Skeletal muscle cell (primary cell): ENCODE measurements at regions not wholly inside any gene's neighbourhood (a gene's known extent, or its start where the extent isn't known, plus 50 kb on each side); places are given as distances from the start of the nearest gene placed in this dataset.

Experiments used
- DNase-seq: peaks from one replicate; pipeline ENCODE4 v3.0.0-alpha.2; 2010; ENCODE audit warnings: low read depth
- H3K4me3 ChIP-seq: 2 replicates; pipeline ENCODE4 v1.5.1; 2011; ENCODE audit warnings: low read depth, mild to moderate bottlenecking, control low read depth, low read length, moderate library complexity

DNA sequence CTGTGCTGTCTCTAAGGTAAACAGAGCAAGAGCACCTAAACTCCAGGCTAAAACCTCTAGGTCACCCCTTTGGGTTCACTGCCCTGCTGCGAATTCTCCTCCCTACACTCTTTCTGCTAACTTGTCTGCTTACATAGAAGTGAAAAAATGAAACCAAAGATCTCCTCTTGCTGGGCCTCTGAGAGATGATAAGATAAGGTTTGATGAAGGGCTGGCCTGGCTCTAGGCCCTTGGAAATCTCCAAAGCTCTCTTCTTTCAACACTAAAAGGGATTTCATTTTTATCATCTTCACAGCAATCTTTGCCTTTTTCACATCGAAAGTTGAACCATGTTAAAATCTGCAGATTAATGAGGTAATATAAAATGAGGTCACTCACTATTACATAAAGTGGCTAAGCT lies 450.8 kb upstream of the TLE4 start:
- no peak overlapping the region for H3K4me3 ChIP-seq
- no peak for DNase-seq

- no peak for DNase-seq
Measured at GRCh38 chr9:79123415-79123814, 448.4 kb upstream of the TLE4 start.

GRCh38 chr9:79127661-79128060 lies 444.1 kb upstream of the TLE4 start:
- no peak overlapping the region for H3K4me3 ChIP-seq
- no peak for DNase-seq

More at GRCh38 chr9:79123415-79123814, 448.4 kb upstream of the TLE4 start:
- H3K4me3 ChIP-seq: no peak overlapping the region

DNA sequence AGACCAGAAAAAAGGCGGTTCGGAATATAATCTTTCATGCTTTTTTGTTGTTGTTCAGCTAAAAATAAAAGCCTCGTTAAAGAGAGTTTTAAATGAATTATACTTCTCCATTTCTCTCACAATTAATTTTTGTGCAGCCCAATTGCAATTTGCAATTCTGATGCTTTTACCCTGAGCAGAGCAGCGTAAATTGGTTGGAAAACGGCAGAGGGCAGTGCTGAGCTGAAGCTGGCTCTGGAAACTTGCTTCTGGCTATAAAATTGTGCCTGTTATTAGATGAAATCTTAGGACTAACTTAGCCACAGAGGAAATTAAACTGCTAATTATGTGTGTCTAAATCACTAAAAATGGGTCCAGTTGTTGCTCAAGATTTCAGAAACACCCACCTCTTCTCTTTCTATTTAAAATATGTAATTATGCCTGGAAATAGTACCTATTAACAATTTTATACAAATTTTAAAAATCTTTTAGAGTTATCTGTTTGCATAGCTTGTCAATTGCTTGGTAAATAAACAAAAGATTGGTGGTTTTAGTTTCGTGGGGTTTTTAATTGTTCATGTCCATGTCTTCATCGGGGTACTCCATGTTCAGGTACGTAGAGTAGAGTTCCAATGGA lies 441.8 kb upstream of the TLE4 start:
- no peak overlapping the region for H3K4me3 ChIP-seq
- DNase-seq: no peak

DNA sequence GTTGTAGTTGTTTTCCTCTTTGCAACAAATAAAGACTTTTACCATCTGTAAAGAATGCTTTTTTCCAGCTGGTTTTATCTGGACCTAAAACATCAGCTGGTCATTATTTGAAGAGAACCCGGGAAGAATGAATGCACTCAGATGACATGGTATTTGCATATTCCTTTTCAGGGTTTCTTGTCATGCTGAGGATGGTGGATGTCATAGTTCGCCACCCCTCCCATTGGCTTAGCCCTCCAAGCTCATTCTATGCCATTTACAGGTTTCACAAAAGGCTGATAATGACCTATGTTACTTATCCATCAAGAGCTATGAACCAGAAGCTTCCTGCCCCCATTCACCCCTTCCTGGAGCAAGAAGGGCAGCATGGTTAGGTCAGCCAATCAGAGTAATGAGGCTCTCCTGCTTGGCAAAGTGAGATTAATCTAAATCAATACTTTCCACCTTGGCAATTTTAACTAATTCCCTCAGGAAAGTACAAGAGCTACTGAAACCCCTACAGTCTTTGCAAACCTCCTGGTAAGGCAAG lies 440.5 kb upstream of the TLE4 start:
- H3K4me3 ChIP-seq: no peak overlapping the region
- DNase-seq: no peak

- no peak overlapping the region for H3K4me3 ChIP-seq
- DNase-seq: no peak
Measured at GRCh38 chr9:79131824-79132377, 439.9 kb upstream of the TLE4 start.

DNA sequence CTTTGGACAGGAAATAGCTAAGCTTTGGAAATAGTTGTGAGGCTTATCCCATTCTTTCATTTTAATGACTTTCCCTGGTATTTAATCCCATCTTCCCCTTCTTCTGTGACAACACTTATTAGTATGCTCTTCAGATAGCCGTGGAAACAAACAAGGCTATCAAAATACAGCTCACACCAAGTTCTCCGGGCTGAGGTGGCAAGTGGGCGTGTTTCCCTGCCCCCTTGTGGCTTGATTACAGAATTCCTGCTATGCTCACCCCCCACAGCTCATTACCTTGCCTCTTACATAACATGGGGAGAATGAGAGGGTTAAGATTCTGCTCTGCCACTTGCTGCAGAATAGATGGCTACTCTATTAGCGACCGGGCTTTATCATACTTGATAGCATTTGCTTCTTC lies 437.1 kb upstream of the TLE4 start:
- no peak overlapping the region for H3K4me3 ChIP-seq
- no peak for DNase-seq

GRCh38 chr9:79135681-79136415 lies 435.9 kb upstream of the TLE4 start:
- no peak overlapping the region for H3K4me3 ChIP-seq
- no peak for DNase-seq

- no peak for DNase-seq
Measured at GRCh38 chr9:79140751-79141150, 431.0 kb upstream of the TLE4 start.

GRCh38 chr9:79143211-79143610 lies 428.6 kb upstream of the TLE4 start:
- no peak for DNase-seq
- H3K4me3 ChIP-seq: no peak overlapping the region

More at GRCh38 chr9:79140751-79141150, 431.0 kb upstream of the TLE4 start:
- no peak overlapping the region for H3K4me3 ChIP-seq

GRCh38 chr9:79145442-79145841 lies 426.3 kb upstream of the TLE4 start:
- DNase-seq: no peak
- no peak overlapping the region for H3K4me3 ChIP-seq

DNA sequence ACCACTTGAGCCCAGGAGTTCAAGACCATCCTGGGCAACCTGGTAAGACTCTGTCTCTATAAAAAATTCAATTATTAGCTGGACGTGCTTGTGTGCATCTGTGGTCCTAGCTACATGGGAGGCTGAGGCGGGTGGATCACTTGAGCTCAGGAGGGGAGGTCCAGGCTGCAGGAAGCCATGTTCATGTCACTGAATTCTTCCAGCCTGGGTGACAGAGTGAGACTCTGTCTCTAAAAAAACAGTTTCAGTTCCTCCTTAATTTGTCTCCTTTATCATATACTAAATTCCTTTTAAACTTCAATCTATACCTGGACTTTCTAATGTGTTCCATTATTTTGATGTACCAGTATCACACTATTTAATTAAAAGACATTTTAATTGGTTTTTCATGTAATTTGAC lies 422.2 kb upstream of the TLE4 start:
- no peak overlapping the region for H3K4me3 ChIP-seq
- no peak for DNase-seq

DNA sequence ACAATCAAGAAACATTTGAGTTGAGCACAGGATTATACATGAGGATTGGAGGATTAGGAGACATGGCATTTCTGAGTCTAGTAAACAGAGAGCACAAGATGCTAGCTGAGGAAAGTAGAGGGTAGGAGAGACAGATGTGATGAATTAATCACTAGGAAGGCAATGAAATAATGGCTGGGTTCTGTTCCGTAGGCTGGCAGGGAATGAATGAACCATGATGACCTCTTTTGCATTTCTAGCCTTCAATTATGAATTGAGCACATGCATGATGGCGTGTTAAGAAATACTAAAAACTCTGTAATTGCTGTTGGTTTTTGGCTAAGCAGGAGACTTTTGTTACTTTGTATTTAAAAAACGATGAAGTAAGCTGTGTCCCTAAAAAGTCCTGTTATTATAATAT lies 420.0 kb upstream of the TLE4 start:
- DNase-seq: no peak
- no peak overlapping the region for H3K4me3 ChIP-seq

DNA sequence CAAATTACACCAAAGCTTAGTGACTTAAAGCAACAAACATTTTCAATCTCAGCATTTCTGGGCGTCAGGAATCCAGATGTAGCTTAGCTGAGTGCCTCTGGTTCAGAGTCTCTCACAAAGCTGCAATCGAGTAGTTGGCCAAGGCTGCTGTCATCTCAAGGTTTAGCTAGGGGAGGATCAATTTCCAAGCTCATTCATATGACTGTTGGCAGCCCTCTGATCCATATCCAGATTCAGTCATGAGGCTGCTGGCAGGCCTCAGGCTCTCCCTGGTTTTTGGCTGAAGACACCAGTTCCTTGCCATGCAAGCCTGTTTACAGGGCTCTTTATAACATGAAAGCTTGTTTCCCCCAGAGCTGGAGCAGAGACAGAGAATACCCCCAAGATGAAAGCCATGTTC lies 419.5 kb upstream of the TLE4 start:
- H3K4me3 ChIP-seq: no peak overlapping the region
- no peak for DNase-seq

DNA sequence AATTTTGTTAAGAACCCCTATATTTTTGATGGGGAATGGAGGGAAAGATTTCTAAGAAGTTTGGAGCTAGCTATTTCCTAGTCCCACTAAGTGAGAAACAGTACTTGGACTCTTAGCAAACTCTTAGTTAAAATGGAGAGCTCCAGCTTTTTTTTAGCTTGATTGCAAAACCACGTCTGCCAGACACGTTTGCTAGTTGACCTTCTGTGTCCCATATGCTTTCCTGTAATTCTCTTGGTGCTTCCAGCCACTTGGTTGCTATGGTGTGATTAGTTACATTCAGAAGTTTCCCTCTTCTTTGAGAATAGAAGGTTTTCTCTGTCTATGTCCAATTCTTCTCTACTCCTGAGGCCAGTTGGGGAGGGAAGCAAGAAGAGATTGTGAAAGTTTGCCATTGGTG lies 417.0 kb upstream of the TLE4 start:
- no peak for DNase-seq
- H3K4me3 ChIP-seq: no peak overlapping the region

DNA sequence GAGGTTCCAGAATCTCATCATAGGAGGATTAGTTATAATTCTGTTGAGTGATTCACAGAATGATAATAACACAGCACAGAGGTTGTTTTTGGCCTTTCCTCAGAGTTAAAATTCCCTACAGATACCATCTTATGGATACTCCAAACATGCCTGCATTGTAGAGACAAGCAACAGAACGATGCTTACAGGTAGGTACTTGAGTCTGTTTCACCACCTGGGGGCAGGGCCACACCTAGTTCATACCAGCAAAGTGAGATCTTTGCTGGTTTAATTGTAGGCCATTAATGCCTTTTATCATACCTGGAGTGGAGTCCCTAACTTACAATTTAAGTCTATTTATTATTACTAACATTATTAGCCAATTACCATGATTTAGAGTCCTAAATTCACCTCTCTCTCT lies 416.5 kb upstream of the TLE4 start:
- DNase-seq: no peak

DNA sequence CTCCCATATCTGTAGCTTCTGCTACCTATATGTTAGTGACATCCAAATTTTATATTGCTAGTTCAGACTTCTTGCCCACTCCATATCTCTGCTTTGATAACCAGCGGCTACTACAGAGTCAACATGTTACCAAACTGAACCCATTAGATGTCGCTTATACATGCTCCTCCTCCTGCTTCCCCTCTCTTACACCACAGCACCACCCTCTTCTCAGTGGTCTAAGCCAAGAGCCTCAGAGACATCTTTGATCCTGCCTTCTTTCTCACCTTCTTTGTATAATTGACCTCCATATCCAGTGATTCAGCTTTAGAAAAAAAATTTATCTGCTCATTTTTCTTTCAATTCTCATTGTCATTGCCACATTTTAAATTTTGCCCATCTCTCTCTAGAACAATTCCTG lies 408.2 kb upstream of the TLE4 start:
- no peak for DNase-seq
- H3K4me3 ChIP-seq: no peak overlapping the region

More for the DNA sequence above, 416.5 kb upstream of the TLE4 start:
- no peak overlapping the region for H3K4me3 ChIP-seq

- H3K4me3 ChIP-seq: no peak overlapping the region
- no peak for DNase-seq
Measured at GRCh38 chr9:79164406-79164805, 407.4 kb upstream of the TLE4 start.

- no peak for DNase-seq
- H3K4me3 ChIP-seq: no peak overlapping the region
Measured at GRCh38 chr9:79165020-79165780, 406.6 kb upstream of the TLE4 start.

DNA sequence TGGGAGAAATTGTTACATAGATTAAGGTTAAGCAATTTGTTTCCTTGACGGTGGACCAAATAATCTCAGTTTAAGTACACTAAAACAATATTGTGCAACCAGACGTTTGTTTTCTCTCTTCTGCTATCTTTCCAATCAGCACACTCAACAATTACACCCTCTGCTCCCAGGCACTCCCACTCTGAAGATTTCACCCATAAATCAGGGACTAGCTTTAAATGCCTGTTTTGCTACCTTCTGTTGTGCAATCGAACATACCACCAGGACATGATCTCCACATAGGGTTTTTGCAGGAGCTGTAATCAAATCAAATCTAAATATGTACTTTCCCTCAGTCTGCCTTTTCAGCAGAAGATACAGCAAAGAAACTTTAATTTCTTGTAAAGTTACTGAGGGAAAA lies 405.8 kb upstream of the TLE4 start:
- DNase-seq: peak; percentile 59
- no peak overlapping the region for H3K4me3 ChIP-seq
